H1 (cell line): ENCODE measurements at regions not wholly inside any gene's neighbourhood (a gene's known extent, or its start where the extent isn't known, plus 50 kb on each side); places are given as distances from the start of the nearest gene placed in this dataset.

ENCODE experiments used
- RNF2 ChIP-seq: fragments of 200-900, 300-1000 bp; sonication (generic); IDR thresholded peaks from 2 replicates; pipeline ENCODE4 v1.7.1; 2016; ENCODE audit warnings: borderline replicate concordance, low read depth, mild to moderate bottlenecking, antibody characterized with exemption, low read length; ENCODE audit not compliant: poor library complexity, severe bottlenecking; ENCODE audit errors: missing control alignments

DNA sequence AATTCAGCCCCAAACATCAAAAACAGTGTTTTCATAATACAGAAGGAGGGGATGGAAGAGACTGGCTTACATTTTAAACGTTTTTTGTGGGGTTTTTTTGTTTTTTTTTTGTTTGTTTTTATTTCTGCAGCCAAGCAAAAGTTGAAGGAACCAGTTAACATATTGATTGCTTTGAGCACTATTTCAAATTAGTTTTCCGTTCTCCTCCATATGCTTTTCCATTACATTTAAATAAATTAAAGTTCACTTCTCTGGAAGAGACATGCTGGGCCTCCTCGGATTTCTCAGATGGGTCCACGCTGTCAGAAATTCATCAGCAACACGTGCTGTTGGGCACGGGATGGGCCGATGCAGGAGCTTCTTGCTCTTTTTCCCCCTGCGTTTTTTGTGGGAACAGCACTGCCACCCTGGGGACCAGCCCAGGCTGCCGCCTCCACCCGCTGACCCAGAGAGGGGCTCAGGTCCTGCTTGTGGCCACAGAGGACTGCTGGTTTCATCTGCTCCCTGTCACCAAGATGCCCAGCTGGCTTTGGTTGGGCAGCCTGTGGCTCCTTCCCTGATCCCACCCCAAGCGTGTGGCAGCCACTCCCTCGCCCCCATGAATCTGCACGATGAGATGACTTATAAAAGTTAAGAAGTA lies 67.7 kb upstream of the CHST15 start (continued):
- no peak for TF ChIP-seq RNF2
